Epithelial cell of proximal tubule (primary cell): ENCODE measurements at regions not wholly inside any gene's neighbourhood (a gene's known extent, or its start where the extent isn't known, plus 50 kb on each side); places are given as distances from the start of the nearest gene placed in this dataset.

Source experiments
- DNase-seq: peaks from one replicate; pipeline ENCODE4 v3.0.0-alpha.2; 2011; ENCODE audit warnings: low read depth
- H3K4me3 ChIP-seq: 2 replicates; pipeline ENCODE4 v1.5.1; 2011; ENCODE audit warnings: low read depth, mild to moderate bottlenecking, low read length
- TF ChIP-seq, protein P1 (sequence below): conservative IDR thresholded peaks from 2 replicates; pipeline ENCODE4 v1.5.1; 2012; ENCODE audit warnings: low read depth, mild to moderate bottlenecking, low read length

DNA sequence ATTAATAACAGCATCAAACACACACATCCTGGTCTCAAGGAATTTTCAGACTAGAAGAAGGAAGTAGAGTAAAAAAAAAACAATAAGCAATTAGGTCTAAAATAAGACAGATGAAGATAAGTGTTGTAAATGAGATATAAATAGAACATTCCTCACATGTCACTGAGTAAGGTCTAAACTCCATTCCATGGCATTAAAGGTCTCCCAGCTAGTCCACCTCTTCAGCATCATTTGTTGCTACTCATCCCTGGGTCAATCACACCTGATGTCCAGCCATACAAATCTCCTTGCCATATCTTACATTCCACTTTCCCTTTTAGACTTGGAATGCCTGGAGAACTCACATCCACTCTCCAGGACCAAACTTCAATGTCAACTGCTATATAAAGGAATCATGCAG is 214.1 kb upstream of the KLF4 start:
- DNase-seq = no peak
- TF ChIP-seq, protein P1, sequence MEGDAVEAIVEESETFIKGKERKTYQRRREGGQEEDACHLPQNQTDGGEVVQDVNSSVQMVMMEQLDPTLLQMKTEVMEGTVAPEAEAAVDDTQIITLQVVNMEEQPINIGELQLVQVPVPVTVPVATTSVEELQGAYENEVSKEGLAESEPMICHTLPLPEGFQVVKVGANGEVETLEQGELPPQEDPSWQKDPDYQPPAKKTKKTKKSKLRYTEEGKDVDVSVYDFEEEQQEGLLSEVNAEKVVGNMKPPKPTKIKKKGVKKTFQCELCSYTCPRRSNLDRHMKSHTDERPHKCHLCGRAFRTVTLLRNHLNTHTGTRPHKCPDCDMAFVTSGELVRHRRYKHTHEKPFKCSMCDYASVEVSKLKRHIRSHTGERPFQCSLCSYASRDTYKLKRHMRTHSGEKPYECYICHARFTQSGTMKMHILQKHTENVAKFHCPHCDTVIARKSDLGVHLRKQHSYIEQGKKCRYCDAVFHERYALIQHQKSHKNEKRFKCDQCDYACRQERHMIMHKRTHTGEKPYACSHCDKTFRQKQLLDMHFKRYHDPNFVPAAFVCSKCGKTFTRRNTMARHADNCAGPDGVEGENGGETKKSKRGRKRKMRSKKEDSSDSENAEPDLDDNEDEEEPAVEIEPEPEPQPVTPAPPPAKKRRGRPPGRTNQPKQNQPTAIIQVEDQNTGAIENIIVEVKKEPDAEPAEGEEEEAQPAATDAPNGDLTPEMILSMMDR = no peak
- no peak overlapping the region for H3K4me3 ChIP-seq

DNA sequence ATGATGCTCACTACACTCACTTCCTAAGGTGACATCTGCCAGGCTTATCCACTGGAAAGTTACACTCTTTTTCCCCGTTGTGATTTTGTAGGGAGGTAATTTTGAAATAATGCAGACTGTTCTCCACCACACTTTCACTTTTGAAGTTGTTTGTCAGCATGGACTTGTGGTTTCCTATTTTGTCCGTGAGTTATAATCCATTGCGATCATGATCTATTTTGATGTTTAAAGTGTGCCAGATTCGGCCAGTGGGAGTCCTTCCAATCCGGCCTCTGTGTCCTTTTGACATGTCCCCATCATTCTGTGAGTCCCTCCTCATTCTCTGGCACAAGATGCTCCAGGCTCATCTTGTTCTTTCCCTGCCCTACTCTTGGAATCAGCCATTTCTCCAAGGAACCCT is 211.3 kb upstream of the KLF4 start:
- no peak overlapping the region for H3K4me3 ChIP-seq
- DNase-seq = no peak
- TF ChIP-seq, protein P1 = no peak

DNA sequence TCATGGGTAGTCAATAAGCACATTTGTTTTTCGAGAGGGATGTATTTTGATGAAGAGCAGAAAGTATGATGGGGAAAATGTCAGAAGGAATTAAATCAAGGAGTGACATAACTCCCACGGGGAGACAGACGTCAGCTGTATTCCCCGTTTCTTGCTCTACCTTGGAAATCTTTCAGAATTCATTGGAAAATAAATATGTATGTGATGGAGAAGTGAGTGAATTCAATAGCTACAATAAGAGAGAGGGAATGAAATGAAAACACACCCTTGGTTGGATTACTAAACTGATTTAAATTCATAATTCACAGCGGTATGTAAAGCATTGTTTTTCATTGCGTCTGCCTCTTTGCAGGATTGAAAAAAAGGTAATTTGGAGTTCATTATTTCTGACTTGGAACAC is 209.7 kb upstream of the KLF4 start:
- no peak overlapping the region for H3K4me3 ChIP-seq
- TF ChIP-seq, protein P1 = no peak
- no peak for DNase-seq

DNA sequence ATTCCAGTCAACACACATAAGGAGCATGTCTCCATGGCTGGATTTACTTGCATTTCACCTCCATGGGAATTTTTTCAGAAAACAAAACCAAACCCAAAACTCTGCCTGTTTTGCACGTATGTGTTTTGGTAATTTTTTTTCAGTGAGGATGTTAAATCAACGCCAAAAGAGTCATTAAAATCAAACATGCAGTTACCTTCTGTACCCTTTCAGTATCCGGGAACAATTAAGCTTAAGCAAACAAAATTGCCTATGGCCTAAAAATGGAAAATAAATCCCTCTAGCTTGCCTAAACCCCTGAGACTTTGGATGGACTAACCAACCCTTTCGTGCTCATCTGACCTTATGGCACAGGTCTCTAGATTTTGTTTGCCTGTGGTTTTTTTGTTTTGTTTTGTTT is 209.2 kb upstream of the KLF4 start:
- TF ChIP-seq, protein P1 = no peak
- no peak for DNase-seq
- H3K4me3 ChIP-seq = no peak overlapping the region

DNA sequence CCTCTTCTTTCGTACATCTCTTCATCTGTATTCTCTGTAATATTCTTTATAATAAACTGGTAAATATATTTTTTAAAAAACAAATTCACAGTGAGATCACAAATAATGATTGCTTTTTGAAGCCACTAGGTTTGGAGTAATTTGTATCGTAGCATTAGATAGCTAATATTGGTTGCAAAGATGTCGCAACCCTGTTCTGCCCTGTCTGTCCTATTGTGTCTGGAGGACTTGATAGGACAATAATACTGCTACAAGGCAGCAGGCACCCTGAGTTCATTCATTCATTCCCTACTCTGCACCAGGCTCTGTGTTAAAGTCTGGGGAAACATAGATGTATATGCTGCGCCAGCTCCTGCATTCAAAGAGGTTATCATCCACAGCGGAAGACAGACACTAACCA is 206.7 kb upstream of the KLF4 start:
- no peak for DNase-seq
- TF ChIP-seq, protein P1 = no peak
- H3K4me3 ChIP-seq = no peak overlapping the region

DNA sequence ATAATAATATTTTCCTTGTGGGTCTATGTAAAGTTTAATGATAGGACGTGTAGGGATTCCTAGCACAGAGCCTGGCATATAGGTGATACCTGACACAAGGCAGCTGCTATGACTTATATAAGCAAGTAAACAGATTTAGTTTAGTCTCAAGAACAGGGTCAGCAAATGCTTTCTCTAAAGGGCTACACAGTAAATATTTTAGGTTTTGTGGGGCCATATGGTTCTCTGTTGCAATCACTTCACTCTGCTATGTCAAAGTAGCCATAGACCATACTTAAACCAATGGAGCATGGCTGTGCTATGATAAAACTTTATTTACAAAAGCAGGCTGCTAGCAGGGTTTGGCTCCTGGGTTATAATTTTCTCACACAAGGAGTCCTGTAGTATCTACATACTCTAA is 204.8 kb upstream of the KLF4 start:
- TF ChIP-seq, protein P1 = no peak
- no peak overlapping the region for H3K4me3 ChIP-seq
- no peak for DNase-seq

DNA sequence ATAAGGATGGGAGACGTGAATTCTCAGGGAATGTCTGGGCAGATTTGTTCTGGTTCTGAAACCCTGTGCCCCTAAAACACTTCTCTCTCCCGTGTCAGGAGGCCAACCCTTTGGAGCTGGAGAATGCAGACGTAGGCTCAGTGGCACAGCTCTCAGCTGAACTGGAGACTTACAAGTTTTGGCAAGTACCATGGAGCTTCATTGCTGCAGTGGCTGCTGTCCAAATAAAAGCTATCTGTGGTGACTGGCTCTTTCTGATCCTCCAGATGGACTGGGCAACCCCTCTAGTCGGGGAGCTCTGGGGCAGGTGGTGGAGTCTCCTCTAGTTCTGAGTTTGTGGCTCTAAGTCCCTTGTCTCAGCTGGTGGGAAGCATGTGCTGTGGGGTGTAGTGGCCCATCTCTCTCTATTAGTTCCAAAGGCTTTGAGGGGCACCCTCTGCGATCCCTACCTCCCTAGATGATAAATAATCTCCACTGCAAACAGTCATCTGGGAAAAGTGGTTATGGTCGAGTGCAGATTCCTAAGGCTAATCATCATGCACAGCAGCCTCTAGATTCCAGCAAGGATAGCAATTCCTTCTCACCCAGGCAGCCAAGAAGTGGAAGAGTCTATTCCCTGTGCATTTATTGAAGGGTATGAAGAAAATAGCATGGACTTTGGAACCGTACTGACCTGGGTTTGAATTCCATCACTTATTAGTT is 204.2 kb upstream of the KLF4 start:
- TF ChIP-seq, protein P1 = no peak
- no peak overlapping the region for H3K4me3 ChIP-seq
- peak; percentile 81 for DNase-seq
